Ishikawa (cell line): ENCODE measurements at regions not wholly inside any gene's neighbourhood (a gene's known extent, or its start where the extent isn't known, plus 50 kb on each side); places are given as distances from the start of the nearest gene placed in this dataset.

ENCODE experiments used
- CEBPB ChIP-seq: IDR thresholded peaks from 2 replicates; pipeline ENCODE4 v1.6.1; 2012
- CREB1 ChIP-seq: IDR thresholded peaks from 2 replicates; pipeline ENCODE4 v1.6.1; 2012; ENCODE audit warnings: low read depth
- EGR1 ChIP-seq: IDR thresholded peaks from 2 replicates; pipeline ENCODE4 v1.6.1; 2012
- EP300 ChIP-seq: IDR thresholded peaks from 2 replicates; pipeline ENCODE4 v1.6.1; 2012; ENCODE audit warnings: borderline replicate concordance
- FOXM1 ChIP-seq: IDR thresholded peaks from 2 replicates; pipeline ENCODE4 v1.6.1; 2012; ENCODE audit warnings: low read depth, borderline replicate concordance
- NFIC ChIP-seq: IDR thresholded peaks from 2 replicates; pipeline ENCODE4 v1.6.1; 2012
- RAD21 ChIP-seq: IDR thresholded peaks from 2 replicates; pipeline ENCODE4 v1.6.1; 2012; ENCODE audit warnings: low read depth
- TAF1 ChIP-seq: IDR thresholded peaks from 2 replicates; pipeline ENCODE4 v1.6.1; 2012; ENCODE audit warnings: low read depth, mild to moderate bottlenecking
- TCF12 ChIP-seq: IDR thresholded peaks from 2 replicates; pipeline ENCODE4 v1.6.1; 2012; ENCODE audit warnings: low read depth
- TEAD4 ChIP-seq: IDR thresholded peaks from 2 replicates; pipeline ENCODE4 v1.6.1; 2012
- YY1 ChIP-seq: IDR thresholded peaks from 2 replicates; pipeline ENCODE4 v1.6.1; 2012; ENCODE audit warnings: low read depth
- ZBTB7A ChIP-seq: IDR thresholded peaks from 2 replicates; pipeline ENCODE4 v1.6.1; 2012; ENCODE audit warnings: low read depth
- TF ChIP-seq, protein P1 (sequence below): IDR thresholded peaks from 2 replicates; pipeline ENCODE4 v1.6.1; 2012
- TF ChIP-seq, protein P2 (sequence below): IDR thresholded peaks from 2 replicates; pipeline ENCODE4 v1.6.1; 2012; ENCODE audit warnings: low read depth, mild to moderate bottlenecking
- TF ChIP-seq, protein P3 (sequence below): IDR thresholded peaks from 2 replicates; pipeline ENCODE4 v1.6.1; 2012

DNA sequence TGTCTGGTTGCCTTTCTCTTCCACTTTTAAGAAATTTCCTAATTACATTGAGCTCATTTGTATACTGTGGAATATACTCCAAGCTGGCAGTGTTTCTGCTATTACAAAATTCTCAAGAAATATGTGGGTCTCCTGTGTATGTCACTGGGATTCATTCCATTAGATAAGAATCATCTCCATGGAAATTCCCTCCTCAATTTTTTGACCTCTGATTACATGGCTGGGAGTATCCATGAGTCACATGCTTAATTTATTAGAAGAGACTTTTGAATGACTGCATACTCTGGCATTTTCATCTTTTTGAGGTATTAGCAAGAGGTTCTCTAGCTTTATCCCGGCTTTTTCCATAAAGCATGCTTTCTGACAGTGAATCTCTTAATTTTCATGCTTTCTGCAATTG lies 665.5 kb upstream of the CNTNAP5 start:
- TF ChIP-seq RAD21 (no peak), CEBPB (no peak)

DNA sequence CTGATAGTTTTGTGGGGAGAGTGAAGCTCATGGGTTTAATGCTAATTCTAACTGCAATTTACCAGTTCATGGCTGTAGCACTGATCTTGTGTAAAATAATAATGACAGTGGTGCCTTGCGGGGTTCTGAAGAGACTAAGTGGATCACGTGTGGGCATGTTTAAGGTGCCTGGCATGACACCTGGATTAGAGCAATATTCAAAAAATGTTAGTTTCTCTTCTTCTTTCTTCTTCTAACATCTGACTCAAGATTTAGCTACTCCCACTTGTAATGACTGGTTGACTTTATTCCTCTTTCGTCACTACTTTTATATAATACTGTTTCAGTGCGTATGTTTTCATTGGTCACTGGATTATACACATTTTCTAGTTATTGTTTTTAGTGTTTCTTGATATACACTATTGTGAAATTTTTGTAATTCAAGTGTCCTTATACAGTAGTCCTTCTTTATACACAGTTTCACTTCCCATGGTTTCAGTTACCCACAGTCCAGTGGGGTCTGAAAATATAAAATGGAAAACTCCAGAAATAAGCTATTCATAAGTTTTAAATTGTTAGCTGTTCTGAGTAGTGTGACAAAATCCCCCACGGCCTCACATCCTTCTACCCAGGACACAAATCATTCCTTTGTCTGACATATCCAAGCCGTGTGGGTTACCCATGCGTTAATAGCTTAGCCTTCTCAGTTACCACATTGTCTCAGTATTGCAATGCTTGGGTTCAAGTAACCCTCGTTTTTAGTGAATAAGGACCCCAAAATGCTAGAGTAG lies 662.2 kb upstream of the CNTNAP5 start:
- TF ChIP-seq TEAD4 (no peak), EGR1 (no peak), YY1 (no peak), RAD21 (no peak), CEBPB (no peak), NFIC (no peak), TCF12 (no peak), CREB1 (no peak), TAF1 (no peak), FOXM1 (no peak)
- TF ChIP-seq, protein P1, sequence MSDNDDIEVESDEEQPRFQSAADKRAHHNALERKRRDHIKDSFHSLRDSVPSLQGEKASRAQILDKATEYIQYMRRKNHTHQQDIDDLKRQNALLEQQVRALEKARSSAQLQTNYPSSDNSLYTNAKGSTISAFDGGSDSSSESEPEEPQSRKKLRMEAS: no peak
- TF ChIP-seq, protein P2, sequence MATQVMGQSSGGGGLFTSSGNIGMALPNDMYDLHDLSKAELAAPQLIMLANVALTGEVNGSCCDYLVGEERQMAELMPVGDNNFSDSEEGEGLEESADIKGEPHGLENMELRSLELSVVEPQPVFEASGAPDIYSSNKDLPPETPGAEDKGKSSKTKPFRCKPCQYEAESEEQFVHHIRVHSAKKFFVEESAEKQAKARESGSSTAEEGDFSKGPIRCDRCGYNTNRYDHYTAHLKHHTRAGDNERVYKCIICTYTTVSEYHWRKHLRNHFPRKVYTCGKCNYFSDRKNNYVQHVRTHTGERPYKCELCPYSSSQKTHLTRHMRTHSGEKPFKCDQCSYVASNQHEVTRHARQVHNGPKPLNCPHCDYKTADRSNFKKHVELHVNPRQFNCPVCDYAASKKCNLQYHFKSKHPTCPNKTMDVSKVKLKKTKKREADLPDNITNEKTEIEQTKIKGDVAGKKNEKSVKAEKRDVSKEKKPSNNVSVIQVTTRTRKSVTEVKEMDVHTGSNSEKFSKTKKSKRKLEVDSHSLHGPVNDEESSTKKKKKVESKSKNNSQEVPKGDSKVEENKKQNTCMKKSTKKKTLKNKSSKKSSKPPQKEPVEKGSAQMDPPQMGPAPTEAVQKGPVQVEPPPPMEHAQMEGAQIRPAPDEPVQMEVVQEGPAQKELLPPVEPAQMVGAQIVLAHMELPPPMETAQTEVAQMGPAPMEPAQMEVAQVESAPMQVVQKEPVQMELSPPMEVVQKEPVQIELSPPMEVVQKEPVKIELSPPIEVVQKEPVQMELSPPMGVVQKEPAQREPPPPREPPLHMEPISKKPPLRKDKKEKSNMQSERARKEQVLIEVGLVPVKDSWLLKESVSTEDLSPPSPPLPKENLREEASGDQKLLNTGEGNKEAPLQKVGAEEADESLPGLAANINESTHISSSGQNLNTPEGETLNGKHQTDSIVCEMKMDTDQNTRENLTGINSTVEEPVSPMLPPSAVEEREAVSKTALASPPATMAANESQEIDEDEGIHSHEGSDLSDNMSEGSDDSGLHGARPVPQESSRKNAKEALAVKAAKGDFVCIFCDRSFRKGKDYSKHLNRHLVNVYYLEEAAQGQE: no peak

DNA sequence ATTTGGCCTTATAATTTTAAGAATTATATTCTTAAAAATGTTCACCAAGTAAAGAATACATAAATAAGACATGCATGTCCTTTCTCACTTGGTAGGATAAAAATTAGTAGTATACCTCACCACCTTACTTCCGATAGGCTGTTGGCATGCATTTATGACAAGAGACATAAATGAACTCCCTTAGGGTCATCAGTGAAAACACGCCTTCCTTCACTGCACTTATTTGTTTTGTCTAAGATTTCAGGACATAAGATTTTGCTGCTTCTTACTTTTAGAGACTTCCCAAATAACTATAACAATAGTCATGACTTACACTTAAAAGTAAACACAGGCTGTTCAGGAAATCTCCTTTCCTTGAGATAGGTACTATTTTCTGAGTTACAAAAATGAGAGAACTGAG lies 661.3 kb upstream of the CNTNAP5 start:
- TF ChIP-seq EP300 (no peak), CEBPB (no peak), EGR1 (no peak), YY1 (no peak), NFIC (no peak), ZBTB7A (no peak), CREB1 (no peak), TEAD4 (no peak), RAD21 (no peak), FOXM1 (no peak), TCF12 (no peak), TAF1 (no peak)
- TF ChIP-seq, protein P2: no peak
- TF ChIP-seq, protein P1: no peak
- TF ChIP-seq, protein P3, sequence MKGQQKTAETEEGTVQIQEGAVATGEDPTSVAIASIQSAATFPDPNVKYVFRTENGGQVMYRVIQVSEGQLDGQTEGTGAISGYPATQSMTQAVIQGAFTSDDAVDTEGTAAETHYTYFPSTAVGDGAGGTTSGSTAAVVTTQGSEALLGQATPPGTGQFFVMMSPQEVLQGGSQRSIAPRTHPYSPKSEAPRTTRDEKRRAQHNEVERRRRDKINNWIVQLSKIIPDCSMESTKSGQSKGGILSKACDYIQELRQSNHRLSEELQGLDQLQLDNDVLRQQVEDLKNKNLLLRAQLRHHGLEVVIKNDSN: no peak

DNA sequence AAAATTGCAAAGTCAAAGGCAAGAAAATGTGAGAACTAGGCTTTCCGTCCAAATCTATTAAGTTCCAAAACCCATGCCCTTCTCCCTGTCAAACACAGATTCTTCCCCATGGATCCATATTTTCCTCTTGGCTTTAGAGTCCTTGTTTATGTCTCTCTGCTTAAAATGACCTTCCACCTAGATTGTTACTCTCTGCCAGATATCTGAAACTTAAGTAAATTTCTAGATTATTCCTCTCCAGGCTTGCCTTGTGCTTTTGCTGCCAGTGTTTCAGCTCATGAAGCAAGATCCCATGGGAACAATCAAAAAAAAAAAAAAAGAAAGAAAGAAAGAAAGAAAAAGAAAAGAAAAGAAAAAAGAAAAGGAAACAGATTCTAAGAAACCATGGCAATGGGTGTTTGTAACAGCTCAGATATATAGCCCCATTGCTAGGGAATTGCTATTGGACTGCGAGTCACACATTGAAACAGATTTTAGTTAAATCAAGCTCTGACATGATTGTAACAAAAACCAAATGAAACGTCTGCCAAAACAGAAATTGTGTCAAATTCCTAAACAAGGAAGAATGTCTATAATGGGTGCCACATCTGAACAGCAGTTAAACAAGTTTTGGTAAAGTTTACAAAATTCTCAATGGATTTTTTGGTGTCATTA lies 660.7 kb upstream of the CNTNAP5 start:
- no peak for TF ChIP-seq RAD21
- no peak for TF ChIP-seq NFIC
- TF ChIP-seq CREB1: no peak
- no peak for TF ChIP-seq TAF1
- TF ChIP-seq, protein P3: no peak
- no peak for TF ChIP-seq YY1
- no peak for TF ChIP-seq TEAD4
- TF ChIP-seq TCF12: no peak
- TF ChIP-seq, protein P1: no peak
- no peak for TF ChIP-seq EGR1
- TF ChIP-seq, protein P2: no peak
- no peak for TF ChIP-seq EP300
- TF ChIP-seq CEBPB: no peak
